Epithelial cell of esophagus (primary cell): ENCODE measurements at regions not wholly inside any gene's neighbourhood (a gene's known extent, or its start where the extent isn't known, plus 50 kb on each side); places are given as distances from the start of the nearest gene placed in this dataset.

ENCODE experiments used
- DNase-seq: peaks from one replicate; pipeline ENCODE4 v3.0.0; 2010; ENCODE audit warnings: low read depth
- H3K4me3 ChIP-seq: 2 replicates; pipeline ENCODE4 v1.5.1; 2011; ENCODE audit warnings: mild to moderate bottlenecking, low read length, control low read depth
- TF ChIP-seq, protein P1 (sequence below): IDR thresholded peaks from 2 replicates; pipeline ENCODE4 v1.5.1; 2011; ENCODE audit warnings: low read depth, mild to moderate bottlenecking, low read length, control low read depth, inconsistent platforms; ENCODE audit not compliant: insufficient read depth; ENCODE audit errors: missing control alignments

DNA sequence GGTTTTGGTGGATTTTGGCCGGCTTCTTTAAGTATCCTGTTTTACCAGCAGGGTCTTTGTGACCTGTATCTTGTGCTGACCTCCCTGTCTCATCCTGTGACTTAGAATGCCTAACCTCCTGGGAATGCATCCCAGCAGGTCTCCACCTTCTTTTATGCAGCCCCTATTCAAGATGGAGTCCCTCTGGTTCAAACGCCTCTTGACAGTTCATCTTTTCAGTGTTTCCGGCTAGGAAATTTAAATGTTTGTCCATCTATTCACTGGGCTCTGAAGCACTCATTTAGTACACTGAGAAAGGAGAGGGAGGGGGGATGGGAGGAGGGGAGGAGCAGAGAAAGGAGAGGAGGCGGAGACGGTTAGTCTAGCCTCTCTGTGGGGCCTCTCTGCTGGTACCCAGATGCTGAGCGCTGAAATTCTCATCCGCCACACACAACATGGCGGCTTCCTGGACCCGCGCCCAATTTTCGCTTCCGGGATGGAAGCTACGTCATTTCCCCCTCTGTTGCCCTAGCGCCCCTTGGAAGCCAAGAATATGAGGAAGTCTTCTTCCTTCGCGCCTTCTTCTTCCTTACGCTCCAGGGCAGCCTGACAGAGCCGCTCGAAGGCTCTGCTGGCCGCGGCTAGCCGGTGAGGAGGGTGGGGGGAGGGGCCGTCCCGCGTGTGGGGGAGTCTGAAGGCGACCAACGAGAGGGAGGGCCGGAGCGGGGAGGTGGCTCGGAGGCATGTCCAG lies 69.0 kb upstream of the SYT13 start:
- H3K4me3 ChIP-seq: no peak overlapping the region
- TF ChIP-seq, protein P1, sequence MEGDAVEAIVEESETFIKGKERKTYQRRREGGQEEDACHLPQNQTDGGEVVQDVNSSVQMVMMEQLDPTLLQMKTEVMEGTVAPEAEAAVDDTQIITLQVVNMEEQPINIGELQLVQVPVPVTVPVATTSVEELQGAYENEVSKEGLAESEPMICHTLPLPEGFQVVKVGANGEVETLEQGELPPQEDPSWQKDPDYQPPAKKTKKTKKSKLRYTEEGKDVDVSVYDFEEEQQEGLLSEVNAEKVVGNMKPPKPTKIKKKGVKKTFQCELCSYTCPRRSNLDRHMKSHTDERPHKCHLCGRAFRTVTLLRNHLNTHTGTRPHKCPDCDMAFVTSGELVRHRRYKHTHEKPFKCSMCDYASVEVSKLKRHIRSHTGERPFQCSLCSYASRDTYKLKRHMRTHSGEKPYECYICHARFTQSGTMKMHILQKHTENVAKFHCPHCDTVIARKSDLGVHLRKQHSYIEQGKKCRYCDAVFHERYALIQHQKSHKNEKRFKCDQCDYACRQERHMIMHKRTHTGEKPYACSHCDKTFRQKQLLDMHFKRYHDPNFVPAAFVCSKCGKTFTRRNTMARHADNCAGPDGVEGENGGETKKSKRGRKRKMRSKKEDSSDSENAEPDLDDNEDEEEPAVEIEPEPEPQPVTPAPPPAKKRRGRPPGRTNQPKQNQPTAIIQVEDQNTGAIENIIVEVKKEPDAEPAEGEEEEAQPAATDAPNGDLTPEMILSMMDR: no peak
- DNase-seq: peak; percentile 10

DNA sequence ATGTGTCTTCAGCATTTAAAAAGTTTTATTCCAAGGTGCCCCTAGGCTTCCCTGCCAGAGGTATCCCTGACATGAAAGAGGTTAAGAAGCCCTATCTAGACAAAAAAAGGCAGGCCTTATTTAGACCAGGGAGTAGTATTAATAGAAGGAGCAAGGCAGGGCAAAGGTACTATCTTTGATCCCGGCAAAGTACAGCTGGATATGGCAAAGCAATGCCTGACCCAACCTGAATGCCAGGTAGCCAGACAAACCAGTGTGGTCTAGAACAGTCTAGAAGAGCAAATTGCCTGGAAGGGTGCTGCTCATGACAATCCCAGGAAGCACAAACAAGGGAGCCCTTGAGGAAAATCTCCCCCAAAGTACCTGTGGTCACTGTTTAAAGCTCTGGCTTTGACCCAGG lies 62.6 kb upstream of the SYT13 start:
- H3K4me3 ChIP-seq: no peak overlapping the region

DNA sequence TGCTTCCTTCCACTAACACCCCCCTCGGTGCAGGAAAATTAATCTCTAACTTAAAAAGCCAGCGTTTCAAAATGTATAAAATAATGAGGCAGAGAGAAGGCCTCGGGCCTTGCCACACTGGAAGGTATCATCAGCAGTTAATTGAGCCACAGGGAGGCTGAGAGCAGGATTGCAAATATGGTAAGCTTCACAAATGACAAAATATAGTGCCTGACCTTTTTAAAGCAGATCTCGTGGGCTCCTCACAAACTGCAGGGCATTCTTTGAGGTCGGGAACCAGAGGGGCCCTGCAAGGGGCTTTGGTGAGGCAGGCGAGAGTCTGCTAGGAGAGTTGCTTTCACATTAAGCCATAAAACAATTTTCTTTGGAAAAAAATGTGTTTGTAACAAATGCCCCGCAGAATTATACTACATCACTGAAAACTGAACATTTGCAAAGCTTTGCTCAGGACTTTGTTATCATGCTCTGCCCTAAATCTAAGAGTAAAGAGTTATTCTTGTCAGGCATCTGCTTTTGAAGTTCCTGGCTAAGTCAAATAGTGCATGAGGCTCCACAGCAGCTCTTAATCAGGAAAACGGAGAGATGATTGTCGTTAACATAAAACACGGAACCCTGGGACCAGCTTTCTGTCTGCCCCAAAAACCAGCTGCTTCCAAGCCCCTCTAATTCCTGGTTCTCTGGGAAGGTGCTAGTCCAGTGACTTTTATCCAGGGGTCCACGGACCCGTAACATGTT lies 61.4 kb upstream of the SYT13 start:
- TF ChIP-seq, protein P1: no peak

More for the DNA sequence above, 62.6 kb upstream of the SYT13 start:
- TF ChIP-seq, protein P1: no peak
- DNase-seq: no peak

DNA sequence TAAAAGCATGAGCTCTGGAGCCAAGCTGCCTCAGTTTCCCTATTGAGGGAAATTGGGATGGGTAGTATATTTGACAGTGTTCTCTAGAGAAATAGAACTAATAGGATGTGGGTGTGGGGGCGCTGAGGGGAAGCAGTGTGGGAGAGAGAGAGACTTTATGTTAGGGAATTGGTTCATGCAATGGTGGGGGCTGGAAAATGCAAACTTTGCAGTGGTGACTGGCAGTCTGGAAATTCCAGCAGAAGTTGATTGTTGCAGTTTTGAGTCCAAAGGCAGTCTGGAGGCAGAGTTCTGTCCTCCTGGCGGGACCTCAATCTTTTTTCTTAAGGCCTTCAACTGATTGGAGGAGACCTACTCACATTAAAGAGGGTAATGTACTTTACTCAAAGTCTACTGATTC lies 59.4 kb upstream of the SYT13 start:
- no peak overlapping the region for H3K4me3 ChIP-seq
- TF ChIP-seq, protein P1: no peak
- DNase-seq: no peak

More for the DNA sequence above, 61.4 kb upstream of the SYT13 start:
- H3K4me3 ChIP-seq: no peak overlapping the region
- DNase-seq: no peak

DNA sequence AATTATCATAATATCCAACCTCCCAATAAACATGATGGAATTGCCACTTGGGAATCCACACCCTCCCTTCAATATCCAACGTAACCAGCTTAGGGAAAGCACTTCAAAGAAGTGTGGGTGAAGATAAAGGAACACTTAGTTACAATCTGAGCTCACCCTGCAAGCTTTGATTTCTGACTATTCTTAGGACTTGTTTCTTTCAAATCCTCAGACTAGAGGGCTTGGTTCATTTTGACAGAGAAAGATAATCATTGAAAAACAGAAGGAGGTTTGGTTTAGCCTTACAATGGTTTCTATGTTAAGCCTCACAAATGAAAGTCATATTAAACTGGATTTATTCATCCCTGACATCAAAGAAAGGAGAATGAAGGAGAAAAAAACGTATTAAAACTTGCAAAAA lies 57.9 kb upstream of the SYT13 start:
- no peak for DNase-seq
- TF ChIP-seq, protein P1: no peak

DNA sequence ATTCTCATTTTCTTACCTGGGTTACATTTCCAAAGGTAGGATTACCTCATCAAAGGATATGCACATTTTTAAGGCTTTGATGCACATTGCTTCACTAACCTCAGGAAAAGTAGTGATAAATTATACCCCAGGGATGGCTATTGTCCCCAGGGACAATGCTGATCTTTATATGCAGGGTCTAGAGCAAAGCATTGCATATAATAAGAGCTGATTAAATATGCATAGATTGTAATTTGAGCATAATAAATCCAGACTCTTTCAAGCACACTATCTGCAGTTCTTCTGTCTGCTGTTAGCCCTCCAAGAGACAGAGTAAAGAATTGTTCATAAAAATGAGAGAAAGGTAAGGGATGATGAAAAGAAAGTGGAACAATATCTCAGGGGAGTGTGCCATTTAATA lies 57.3 kb upstream of the SYT13 start:
- TF ChIP-seq, protein P1: no peak
- no peak overlapping the region for H3K4me3 ChIP-seq
- no peak for DNase-seq

More for the DNA sequence above, 57.9 kb upstream of the SYT13 start:
- H3K4me3 ChIP-seq: no peak overlapping the region
